ENCODE measurements at regions not wholly inside any gene's neighbourhood (a gene's known extent, or its start where the extent isn't known, plus 50 kb on each side); places are given as distances from the start of the nearest gene placed in this dataset.

GRCh38 chr1:83011265-83011664 lies 987.7 kb downstream of the TTLL7 start:
- in situ Hi-C loops (cut with HindIII; ENCODE audit: low sequenced_read_pairs) = no loop called here

GRCh38 chr1:83006271-83006670 lies 992.7 kb downstream of the TTLL7 start:
- in situ Hi-C loops (cut with HindIII; ENCODE audit: low sequenced_read_pairs) = no loop called here

GRCh38 chr1:83000286-83000685 lies 998.6 kb downstream of the TTLL7 start:
- in situ Hi-C loops (cut with HindIII; ENCODE audit: low sequenced_read_pairs) = no loop called here

- in situ Hi-C loops (cut with HindIII; ENCODE audit: low sequenced_read_pairs) = no loop called here
Measured at GRCh38 chr1:82995951-82996350, 1003.0 kb downstream of the TTLL7 start.

- in situ Hi-C loops (cut with HindIII; ENCODE audit: low sequenced_read_pairs) = no loop called here
Measured at GRCh38 chr1:82994616-82995263, 1004.2 kb downstream of the TTLL7 start.

DNA sequence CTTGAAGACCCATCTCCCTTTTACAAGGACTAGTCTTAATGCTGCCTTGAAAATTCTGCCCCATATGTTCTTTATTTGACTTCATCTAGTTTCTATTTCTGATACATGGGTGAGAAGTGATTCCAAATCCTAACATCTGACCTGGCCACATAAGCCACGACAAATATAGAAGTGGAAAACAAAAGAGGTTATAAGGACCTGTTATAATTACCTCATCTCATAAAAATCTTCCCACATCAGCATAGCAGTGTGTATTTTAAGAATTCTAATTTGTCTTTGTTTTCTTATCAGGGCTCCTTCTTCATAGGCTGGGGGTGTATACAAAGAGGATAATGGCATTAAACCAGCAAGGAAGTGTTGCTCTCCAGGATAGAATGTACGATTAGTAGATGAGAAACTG lies 1007.4 kb downstream of the TTLL7 start:
- in situ Hi-C loops (cut with HindIII; ENCODE audit: low sequenced_read_pairs) = no loop called here

DNA sequence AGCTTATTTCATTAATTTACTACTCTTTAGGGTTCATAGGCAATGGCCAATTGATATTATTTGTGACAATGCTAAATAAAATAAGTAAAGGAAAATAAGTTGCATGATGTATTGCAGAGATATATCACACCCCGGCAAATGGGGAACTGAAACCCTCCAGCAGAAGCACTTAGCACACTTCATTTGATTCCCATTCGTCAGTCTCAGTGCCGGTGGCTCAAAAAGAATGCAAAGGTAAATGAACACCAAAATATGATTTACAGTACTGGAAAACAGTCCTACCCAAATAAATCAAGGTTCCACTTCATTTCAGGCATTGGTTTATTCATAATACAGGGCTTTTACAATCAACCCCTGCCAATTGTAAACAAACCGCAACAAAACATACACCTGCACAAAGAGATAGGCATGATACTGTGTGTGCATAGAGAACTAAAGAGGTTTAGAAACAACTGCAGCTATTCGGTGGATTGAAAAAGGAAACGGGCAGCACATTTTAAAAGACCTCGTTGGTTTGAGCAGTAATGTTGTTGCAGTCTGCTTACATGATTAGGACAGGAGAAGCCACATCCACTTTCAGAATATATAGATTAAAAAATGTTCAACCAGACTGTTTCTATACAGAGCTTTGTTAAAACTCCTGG lies 1019.2 kb downstream of the TTLL7 start:
- in situ Hi-C loops (cut with HindIII; ENCODE audit: low sequenced_read_pairs) = loop anchor here (10.0 kb wide), 1 partner anchor 65 kb away; no protein-coding TSS in a partner anchor

DNA sequence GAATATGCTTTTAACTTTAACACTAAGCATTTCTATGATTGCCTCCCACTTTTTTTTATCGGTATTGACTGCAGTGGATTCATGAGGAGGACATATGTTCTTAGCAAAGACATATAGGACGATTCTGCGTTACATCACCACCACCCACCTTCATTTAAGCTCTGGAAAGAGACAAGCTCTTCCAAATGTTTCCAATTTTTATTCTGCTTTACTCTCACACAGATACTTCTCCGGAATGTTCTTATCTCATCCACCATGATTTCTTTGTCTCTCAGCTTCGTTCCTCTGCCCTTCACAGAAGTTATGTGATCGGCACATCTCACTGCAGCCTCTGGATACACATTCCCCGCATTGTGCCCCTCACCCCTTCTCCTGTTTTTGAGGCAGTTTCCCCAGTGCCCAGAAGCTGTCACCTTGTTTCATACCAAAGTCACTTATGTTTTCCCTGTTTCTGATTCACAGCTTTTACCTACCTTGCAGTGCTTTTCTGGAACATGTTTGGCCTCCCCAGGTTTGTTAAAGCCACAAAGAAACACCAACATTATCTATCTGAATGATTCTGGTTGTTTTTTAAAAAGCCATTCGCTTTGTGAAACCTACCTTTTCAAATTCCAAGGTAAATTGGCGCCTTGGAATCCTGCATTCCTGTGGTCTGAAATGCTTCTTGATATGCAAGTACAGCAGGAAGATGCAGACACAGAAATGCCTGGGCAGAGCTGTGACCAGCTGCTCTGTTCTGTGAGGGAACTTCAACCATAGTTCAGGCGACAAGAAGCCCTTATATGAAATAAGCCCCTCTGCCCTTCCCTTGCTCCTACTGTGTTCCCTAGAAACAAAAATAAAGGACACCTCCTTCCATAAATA lies 1020.2 kb downstream of the TTLL7 start:
- in situ Hi-C loops (cut with HindIII; ENCODE audit: low sequenced_read_pairs) = no loop called here

- in situ Hi-C loops (cut with HindIII; ENCODE audit: low sequenced_read_pairs) = no loop called here
Measured at GRCh38 chr1:82972841-82973553, 1025.9 kb downstream of the TTLL7 start.

GRCh38 chr1:82969340-82969739 lies 1029.6 kb downstream of the TTLL7 start:
- in situ Hi-C loops (cut with HindIII; ENCODE audit: low sequenced_read_pairs) = no loop called here

DNA sequence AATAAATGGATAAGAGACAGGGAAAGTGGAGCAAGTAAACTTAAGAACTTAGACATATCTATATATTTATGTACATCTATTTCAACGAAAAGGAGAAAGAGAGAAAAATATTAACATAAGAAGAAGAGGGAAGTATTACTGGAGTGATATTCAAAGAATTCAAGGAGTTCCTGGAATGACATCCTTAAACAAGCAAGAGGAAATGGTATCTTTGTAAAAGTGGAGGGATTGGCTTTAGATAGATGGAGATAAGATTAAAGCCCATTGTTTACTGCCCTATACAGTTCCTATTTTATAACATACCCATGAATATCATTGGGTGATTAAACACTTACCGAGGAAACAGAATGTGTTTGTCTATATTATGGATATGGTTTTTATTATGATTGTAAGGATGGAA lies 1036.3 kb downstream of the TTLL7 start:
- in situ Hi-C loops (cut with HindIII; ENCODE audit: low sequenced_read_pairs) = no loop called here

- in situ Hi-C loops (cut with HindIII; ENCODE audit: low sequenced_read_pairs) = no loop called here
Measured at GRCh38 chr1:82950606-82951200, 1048.2 kb downstream of the TTLL7 start.

DNA sequence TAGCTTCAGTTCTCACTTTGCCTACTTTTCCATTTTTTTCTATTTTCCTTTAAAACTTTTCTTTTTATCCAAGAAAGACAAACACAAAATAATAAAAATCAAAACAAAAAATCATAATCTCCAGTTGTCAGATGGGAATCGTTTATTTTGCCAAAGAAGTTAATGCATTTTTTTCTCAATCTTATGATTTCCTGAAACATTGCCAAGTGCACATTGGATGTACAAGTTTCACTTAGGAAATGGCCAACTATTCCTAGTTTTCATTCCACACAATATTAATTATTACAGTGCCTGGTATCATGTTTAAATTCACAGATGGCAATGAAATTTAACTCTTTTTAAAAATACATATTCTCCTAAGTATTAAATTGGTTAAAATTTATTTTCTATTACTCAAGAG lies 1050.5 kb downstream of the TTLL7 start:
- in situ Hi-C loops (cut with HindIII; ENCODE audit: low sequenced_read_pairs) = no loop called here

- in situ Hi-C loops (cut with HindIII; ENCODE audit: low sequenced_read_pairs) = no loop called here
Measured at GRCh38 chr1:82947278-82947677, 1051.7 kb downstream of the TTLL7 start.

- in situ Hi-C loops (cut with HindIII; ENCODE audit: low sequenced_read_pairs) = no loop called here
Measured at GRCh38 chr1:82946096-82946605, 1052.8 kb downstream of the TTLL7 start.

GRCh38 chr1:82944822-82945221 lies 1054.1 kb downstream of the TTLL7 start:
- in situ Hi-C loops (cut with HindIII; ENCODE audit: low sequenced_read_pairs) = no loop called here

GRCh38 chr1:82934074-82934473 lies 1064.9 kb downstream of the TTLL7 start:
- in situ Hi-C loops (cut with HindIII; ENCODE audit: low sequenced_read_pairs) = no loop called here

DNA sequence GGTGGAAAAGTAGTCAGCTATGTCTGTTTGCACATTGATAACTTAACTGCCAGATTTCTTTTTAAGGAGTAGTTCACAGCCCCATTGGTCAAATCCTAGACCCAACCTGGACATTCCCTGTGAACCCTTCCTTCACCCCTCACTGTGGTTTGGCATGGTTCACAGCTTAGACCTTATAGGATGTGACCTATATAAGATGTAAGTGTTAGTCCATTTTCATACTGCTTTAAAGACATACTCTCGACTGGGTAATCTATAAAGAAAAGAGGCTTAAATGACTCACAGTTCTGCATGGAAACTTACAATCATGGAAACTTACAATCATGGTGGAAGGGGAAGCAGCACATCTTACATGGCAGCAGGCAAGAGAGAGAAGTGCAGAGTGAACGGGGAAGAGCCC lies 1066.2 kb downstream of the TTLL7 start:
- in situ Hi-C loops (cut with HindIII; ENCODE audit: low sequenced_read_pairs) = no loop called here

DNA sequence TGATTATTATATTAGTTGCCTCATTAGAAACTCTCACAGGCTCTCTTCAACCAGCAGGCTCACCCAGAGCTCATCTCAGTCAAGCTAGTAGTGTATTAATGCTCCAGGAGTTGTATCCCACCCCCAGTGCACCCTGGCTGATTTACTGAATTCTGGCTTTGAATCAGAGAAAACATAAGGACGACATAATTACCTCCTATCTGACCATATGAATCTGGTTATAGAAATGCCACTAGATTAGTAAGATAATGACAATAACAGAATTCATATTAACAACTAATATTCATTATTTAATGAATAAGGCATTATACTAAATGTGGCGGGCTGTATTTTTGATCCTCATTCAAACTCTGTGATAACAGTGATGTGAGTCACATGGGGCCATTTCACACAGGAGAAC lies 1066.7 kb downstream of the TTLL7 start:
- in situ Hi-C loops (cut with HindIII; ENCODE audit: low sequenced_read_pairs) = no loop called here

- in situ Hi-C loops (cut with HindIII; ENCODE audit: low sequenced_read_pairs) = no loop called here
Measured at GRCh38 chr1:82931006-82931405, 1067.9 kb downstream of the TTLL7 start.

DNA sequence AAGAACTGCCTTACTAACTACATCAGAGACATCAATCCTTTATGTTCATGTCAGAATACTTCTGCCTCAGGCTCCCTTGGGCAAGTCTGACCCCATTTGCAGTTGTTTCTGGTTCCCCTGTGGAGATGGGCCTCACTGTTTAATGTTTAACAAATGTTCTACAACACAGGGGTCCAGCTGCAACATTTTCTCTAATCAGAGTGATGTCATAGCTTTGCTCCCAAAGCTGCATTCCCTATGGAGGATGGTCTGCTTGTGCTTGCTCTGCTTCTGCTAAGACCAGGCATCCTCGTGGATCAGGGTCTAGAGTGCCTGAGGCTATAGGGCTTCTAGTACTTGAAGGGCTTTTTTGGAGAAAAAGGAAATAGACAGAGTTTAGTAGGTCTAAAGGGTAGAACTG lies 1071.2 kb downstream of the TTLL7 start:
- in situ Hi-C loops (cut with HindIII; ENCODE audit: low sequenced_read_pairs) = no loop called here
